Breast epithelium (tissue), 4 donors: ENCODE measurements at regions not wholly inside any gene's neighbourhood (a gene's known extent, or its start where the extent isn't known, plus 50 kb on each side); places are given as distances from the start of the nearest gene placed in this dataset.

Source experiments
- DNase-seq, 2 donors: peaks; one replicate each; pipeline ENCODE4 v3.0.0-alpha.2; 2019; ENCODE audit warnings: low spot score in 2 of 2
- H3K27ac ChIP-seq, 2 donors: fragments of 200-600 bp; sonication (generic) in 1 of 2; one replicate each; pipeline ENCODE4 v1.5.1; 2016 to 2019; ENCODE audit warnings: mild to moderate bottlenecking in 1 of 2
- H3K27me3 ChIP-seq, 2 donors: fragments of 200-600 bp; sonication (generic) in 1 of 2; one replicate each; pipeline versions ENCODE4 v1.5.1 to v1.6.0; 2017 to 2019; ENCODE audit warnings: control low read depth in 1 of 2, mild to moderate bottlenecking in 1 of 2
- H3K36me3 ChIP-seq: fragments of 200-600 bp; one replicate; pipeline ENCODE4 v1.5.1; 2019
- H3K4me1 ChIP-seq, 2 donors: fragments of 200-600 bp; sonication (generic); one replicate each; pipeline ENCODE4 v1.5.1; 2016 to 2019; ENCODE audit warnings: control low read depth in 1 of 2
- H3K4me3 ChIP-seq, 3 donors: fragments of 200-600 bp; sonication (generic); 1 replicate in 2 of 3; 2 replicates in 1 of 3; pipeline ENCODE4 v1.5.1; 2016 to 2019; ENCODE audit warnings: mild to moderate bottlenecking in 3 of 3, moderate library complexity in 2 of 3
- H3K9me3 ChIP-seq, 2 donors: fragments of 200-600 bp; sonication (generic) in 1 of 2; one replicate each; pipeline ENCODE4 v1.5.1; 2016 to 2019; ENCODE audit warnings: control low read depth in 1 of 2
- POLR2A ChIP-seq: fragments of 450-650 bp; IDR thresholded peaks from one replicate; pipeline ENCODE4 v1.6.1; 2016; ENCODE audit warnings: antibody characterized with exemption, mild to moderate bottlenecking, moderate library complexity
- POLR2AphosphoS5 ChIP-seq, 3 donors: sonication (generic); formaldehyde crosslinking; IDR thresholded peaks; one replicate each; pipeline ENCODE4 v1.6.1; 2017; ENCODE audit warnings: antibody characterized with exemption in 3 of 3
- intact Hi-C: fragments of 100-400 bp; cut with DNase I; formaldehyde crosslinking; loops from one replicate; pipeline ENCODE4 v1.15.1; 2023; ENCODE audit warnings: low total_unique reads
- TF ChIP-seq, protein P1 (sequence below), 3 donors: fragments of 450-650 bp; IDR thresholded peaks; one replicate each; pipeline ENCODE4 v1.5.1; 2016 to 2017; ENCODE audit warnings: antibody characterized with exemption in 3 of 3, mild to moderate bottlenecking in 3 of 3, moderate library complexity in 3 of 3

DNA sequence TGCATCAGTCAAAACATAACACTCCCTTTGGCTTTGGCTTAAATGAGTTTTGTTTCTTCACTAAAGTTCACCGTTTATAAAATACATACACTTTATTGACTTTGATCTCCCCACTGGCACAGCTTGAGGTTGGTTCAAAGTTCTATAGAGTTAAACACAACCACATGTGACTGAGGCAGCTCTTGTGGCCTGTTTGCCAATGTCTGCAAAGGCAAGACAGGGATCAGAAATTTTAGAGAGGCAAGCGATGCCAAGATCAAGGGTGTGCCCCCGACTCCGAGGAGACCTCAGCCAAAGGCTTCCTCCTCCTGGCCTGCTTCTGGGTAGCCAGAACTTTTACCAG, 129.8 kb upstream of the JCAD start:
- Histone ChIP-seq H3K27me3 (no peaks in the 10 kb centered on the region), H3K27ac (no peak overlapping the region), H3K9me3 (peaks cover 0 to 10% of the 10 kb centered on the region in 2 donors), H3K36me3 (no peaks in the 10 kb centered on the region), H3K4me1 (no peaks in the 10 kb centered on the region), H3K4me3 (no peak overlapping the region)
- DNase-seq = no peak
- intact Hi-C loops = no loop called here
- TF ChIP-seq, protein P1, sequence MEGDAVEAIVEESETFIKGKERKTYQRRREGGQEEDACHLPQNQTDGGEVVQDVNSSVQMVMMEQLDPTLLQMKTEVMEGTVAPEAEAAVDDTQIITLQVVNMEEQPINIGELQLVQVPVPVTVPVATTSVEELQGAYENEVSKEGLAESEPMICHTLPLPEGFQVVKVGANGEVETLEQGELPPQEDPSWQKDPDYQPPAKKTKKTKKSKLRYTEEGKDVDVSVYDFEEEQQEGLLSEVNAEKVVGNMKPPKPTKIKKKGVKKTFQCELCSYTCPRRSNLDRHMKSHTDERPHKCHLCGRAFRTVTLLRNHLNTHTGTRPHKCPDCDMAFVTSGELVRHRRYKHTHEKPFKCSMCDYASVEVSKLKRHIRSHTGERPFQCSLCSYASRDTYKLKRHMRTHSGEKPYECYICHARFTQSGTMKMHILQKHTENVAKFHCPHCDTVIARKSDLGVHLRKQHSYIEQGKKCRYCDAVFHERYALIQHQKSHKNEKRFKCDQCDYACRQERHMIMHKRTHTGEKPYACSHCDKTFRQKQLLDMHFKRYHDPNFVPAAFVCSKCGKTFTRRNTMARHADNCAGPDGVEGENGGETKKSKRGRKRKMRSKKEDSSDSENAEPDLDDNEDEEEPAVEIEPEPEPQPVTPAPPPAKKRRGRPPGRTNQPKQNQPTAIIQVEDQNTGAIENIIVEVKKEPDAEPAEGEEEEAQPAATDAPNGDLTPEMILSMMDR (IDR thresholded peaks at IDR 0.05) = no peak
- TF ChIP-seq POLR2A (no peak), POLR2AphosphoS5 (IDR thresholded peaks at IDR 0.05) (no peak)

DNA sequence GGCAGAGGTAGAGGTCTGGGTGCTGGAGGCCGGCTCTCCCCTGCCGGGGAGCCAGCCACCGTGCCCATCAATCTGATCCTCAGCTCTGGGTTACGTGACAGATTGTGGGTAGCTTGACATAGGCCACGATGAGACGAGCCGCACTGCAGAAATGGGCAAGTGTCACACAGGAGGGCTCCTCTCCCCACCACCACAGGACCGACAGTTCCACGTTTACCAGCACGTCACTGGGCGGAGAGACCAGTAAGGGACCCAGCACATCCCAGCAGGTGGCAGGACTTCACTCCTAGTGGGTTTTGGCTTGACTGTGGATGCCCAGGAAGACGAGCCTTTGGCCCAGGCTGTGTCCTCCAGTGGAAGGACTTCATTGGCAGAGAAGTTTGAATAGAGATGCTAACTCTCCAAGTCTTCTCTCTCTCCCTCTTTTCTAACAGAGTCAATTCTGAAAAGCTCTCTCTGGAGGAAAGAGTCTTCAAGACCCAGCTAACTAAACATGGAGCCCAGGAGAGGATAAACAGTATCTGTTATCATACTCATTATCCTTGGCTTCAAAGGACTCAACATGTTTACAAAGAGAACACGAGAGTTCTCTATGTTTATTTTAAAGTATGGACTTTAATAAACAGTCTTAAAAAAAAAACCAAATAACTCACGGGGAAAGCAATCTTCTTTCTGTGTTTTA, 129.3 kb upstream of the JCAD start:
- intact Hi-C loops = no loop called here
- peak overlapping the region; percentile 10 to 55 for H3K27ac ChIP-seq
- TF ChIP-seq POLR2AphosphoS5 (IDR thresholded peaks at IDR 0.05) (no peak), POLR2A (no peak)
- TF ChIP-seq, protein P1 (IDR thresholded peaks at IDR 0.05) = no peak
- H3K9me3 ChIP-seq = peaks cover 0 to 4% of the 10 kb centered on the region in 2 donors
- no peak overlapping the region for H3K4me3 ChIP-seq
- DNase-seq = no peak
- H3K4me1 ChIP-seq = no peaks in the 10 kb centered on the region
- no peaks in the 10 kb centered on the region for H3K36me3 ChIP-seq
- no peaks in the 10 kb centered on the region for H3K27me3 ChIP-seq

DNA sequence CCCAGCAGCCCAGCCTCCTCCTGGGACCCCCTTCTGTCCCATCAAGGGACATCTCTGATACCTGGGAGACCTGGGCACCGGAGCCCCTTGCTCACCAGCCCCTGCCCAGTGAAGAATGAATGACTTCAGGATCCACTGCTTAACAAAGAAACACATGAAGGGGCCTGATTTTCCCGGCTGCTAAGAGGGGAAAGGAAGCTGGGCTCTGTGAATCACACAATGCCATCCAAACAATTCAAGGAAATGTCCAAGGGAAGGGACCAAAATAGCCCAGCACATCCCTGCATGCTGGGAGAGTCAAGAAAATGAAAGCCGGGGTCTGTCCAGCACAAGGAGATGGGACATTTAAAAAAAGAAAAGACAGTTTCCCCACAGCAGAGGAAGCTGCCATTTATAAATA, 128.7 kb upstream of the JCAD start:
- H3K4me3 ChIP-seq = no peak overlapping the region
- intact Hi-C loops = no loop called here
- H3K9me3 ChIP-seq = no peaks in the 10 kb centered on the region
- DNase-seq = no peak
- no peaks in the 10 kb centered on the region for H3K27me3 ChIP-seq
- H3K36me3 ChIP-seq = no peaks in the 10 kb centered on the region
- H3K4me1 ChIP-seq = no peaks in the 10 kb centered on the region
- TF ChIP-seq POLR2A = no peak
- TF ChIP-seq, protein P1 (IDR thresholded peaks at IDR 0.05) = no peak
- TF ChIP-seq POLR2AphosphoS5 (IDR thresholded peaks at IDR 0.05) = no peak
- peak overlapping the region; percentile 10 to 58 for H3K27ac ChIP-seq

DNA sequence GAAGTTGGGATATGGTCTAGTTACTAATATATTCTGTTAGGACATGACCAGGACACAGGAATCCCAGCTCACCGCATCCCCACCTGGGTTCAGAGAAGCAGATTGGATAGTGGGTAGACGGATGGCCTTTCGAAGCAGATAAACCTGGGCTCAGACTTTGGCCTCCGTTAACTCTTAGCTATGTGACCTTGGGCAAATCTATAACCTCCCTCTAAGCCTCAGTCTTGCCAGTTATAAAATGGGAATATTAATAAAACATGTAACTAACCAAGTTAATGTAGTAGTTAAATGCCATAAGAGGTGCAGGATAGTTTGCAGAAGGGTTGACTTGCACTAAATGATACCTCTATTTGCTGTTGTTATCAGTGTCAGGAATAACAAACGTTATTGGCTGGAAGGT, 127.6 kb upstream of the JCAD start:
- intact Hi-C loops = no loop called here
- Histone ChIP-seq H3K4me1 (no peaks in the 10 kb centered on the region), H3K4me3 (peak overlapping the region in 1 of 3 donors; percentile 33), H3K9me3 (no peaks in the 10 kb centered on the region), H3K36me3 (no peaks in the 10 kb centered on the region), H3K27me3 (no peaks in the 10 kb centered on the region), H3K27ac (peak overlapping the region; percentile 29 to 61)
- DNase-seq = no peak
- TF ChIP-seq, protein P1 (IDR thresholded peaks at IDR 0.05) = no peak
- TF ChIP-seq POLR2A (no peak), POLR2AphosphoS5 (IDR thresholded peaks at IDR 0.05) (no peak)

DNA sequence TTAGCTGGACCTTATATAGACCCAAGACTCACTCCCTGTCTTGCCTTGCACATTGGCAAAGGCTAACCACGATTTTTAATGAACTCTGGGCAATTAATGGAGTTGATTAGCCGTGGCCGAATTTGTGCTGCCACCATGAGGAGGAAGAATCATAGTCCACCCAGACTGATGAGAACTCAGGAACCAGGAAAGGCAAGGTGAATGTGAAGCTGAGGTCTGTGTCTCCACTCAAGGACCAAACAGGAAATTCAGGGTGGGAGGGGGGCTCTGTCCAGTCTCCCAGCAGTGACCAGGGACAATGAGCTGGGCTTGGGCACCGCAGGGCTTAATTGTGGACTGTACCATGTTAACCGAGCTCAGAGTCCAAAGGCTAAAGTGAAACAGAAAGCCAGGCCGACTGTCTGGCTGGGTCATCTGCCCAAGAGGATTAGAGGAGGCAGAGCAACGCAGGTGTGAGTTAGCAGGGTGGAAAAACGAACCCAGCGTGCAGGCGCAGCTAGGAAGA, 127.0 kb upstream of the JCAD start:
- no peak for DNase-seq
- Histone ChIP-seq H3K36me3 (no peaks in the 10 kb centered on the region), H3K4me1 (no peaks in the 10 kb centered on the region), H3K27me3 (no peaks in the 10 kb centered on the region), H3K4me3 (peak overlapping the region in 2 of 3 donors; percentile 5 to 33), H3K9me3 (no peaks in the 10 kb centered on the region), H3K27ac (peak overlapping the region; percentile 29 to 61)
- TF ChIP-seq POLR2A (no peak), POLR2AphosphoS5 (IDR thresholded peaks at IDR 0.05) (no peak)
- TF ChIP-seq, protein P1 (IDR thresholded peaks at IDR 0.05) = no peak
- intact Hi-C loops = no loop called here
